HG02852 (cell line): ENCODE measurements at regions not wholly inside any gene's neighbourhood (a gene's known extent, or its start where the extent isn't known, plus 50 kb on each side); places are given as distances from the start of the nearest gene placed in this dataset.
"Not testable (repeated sequence)": the region's sequence is repeated elsewhere in the genome, so short reads cannot be mapped to it uniquely, and the experiment has no call there.

Experiments used
- ATAC-seq: cut with Tn5 transposase; IDR thresholded peaks from one replicate; pipeline ENCODE4 v1.9.1; 2021; ENCODE audit warnings: mild to moderate bottlenecking, moderate library complexity; ENCODE audit not compliant: unreplicated experiment

DNA sequence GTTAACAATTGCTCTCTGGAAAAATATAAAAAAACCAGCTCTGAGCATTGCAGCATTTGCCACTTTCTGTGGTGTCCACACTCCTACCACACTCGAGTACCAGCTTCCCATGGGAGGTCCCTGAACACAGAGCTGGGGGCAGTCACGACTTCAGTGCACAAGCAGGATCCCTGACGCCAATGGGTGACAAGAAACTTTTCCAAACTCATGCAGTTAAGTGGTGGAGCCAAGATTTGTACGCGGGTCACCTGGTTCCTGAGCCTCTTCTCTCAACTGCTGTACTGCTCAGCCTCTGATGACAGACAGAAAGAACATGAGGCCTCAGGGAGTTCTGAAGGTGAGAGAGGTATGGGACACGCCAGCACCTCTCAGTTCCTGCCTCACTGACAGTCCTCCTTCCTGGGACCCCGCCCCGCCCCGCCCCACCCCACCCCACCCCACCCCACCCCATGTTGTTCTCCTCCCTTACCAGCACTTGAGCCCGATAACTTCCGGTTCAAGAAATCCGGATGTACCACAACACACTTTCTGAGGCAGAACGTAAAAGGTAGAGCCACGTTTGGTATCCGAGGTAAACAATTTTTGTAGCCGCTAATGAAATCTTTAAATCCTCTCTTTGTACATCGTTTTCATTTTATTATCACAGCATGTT is 287.6 kb downstream of the MYCN start:
- ATAC-seq, result no peak

DNA sequence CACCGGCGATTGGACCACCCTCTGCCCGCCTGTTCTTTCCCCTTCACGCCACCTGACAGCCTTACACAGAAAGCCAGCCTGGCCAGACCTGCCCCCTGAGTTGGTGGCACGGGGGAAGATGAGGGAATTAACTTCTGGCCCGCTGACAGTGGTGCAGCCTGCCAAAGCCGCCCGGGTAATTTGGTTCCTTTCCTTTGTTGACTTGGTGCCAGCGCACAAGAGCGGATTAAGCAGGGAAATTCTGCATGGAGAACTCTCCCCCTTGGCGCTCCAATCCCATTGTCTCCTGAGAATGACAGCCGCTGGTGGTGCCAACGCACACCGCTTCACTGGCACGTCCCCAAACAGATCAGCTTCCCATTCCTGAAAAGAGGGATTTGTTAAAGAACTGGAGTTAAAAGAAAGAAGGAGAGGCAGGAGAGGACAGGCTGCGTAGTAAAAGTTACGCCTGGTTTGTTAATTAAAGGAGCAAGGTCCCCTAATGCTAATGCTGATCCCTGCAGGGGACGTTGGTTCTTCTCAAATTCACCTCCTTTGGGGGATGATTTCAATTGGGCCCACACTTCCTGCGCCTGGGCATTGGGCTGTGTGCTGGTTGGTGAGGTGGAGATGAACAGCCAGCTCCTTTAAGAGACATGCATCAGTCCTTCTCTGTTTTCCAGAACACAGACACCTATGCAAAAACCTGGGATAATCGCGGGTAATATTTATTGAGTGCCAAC is 286.8 kb downstream of the MYCN start:
- ATAC-seq, result no peak

DNA sequence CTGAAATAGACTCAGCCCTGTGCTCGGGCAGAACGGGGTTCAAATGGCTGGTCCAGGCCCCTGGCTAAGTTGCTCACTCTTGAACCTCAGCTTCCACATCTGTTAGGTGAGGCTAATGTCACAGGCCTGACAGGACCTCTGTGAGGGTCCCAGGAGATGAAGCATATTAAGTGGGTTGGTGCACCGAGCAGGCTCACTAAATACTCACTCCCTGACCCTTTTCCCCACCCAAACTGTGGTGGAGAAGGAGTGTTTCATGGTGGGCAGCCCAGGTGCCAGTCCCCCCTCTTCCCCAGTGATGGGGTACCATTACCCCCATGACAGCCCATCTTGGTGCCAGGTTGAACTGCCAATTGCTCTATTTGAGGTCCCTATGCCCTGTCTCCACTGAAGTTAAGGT is 286.0 kb downstream of the MYCN start:
- no peak for ATAC-seq

DNA sequence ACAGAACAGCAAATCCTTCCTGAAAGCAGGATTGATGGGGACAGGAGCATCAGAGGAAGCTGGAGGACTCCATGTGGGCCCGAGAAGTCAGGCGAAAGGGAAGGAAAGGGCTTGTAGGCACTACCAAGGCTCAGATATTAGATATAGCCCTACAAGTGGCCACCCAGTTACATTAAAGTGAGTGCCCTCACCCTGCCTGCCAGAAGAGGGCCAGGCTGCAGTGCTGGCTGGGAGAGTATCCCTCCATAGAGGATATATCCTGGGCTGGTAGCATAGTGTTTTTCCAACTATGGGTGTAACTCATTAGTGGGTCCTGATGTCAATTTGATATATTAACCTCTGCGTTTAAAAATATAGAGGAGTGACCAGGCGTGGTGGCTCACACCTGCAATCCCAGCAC is 285.2 kb downstream of the MYCN start:
- no peak for ATAC-seq

DNA sequence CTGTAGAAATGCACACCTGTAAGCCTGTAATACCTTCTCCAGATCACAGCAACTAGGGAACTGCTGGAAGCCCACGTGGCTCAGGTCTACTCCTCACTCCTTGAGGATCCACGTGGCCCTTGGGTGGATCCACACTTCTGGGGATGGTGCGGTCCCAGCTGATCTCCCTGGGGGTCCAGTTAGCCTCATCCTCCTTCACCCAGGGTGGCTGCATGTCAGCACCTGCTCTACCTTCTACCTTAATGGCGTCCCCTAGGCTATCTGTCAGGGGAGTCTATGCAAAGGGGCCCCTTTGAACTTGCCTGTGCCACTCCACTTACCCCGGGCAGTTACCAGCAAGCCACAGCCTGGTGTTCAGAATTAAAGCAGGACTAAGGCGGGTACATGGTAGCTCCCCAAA is 284.7 kb downstream of the MYCN start:
- no peak for ATAC-seq

DNA sequence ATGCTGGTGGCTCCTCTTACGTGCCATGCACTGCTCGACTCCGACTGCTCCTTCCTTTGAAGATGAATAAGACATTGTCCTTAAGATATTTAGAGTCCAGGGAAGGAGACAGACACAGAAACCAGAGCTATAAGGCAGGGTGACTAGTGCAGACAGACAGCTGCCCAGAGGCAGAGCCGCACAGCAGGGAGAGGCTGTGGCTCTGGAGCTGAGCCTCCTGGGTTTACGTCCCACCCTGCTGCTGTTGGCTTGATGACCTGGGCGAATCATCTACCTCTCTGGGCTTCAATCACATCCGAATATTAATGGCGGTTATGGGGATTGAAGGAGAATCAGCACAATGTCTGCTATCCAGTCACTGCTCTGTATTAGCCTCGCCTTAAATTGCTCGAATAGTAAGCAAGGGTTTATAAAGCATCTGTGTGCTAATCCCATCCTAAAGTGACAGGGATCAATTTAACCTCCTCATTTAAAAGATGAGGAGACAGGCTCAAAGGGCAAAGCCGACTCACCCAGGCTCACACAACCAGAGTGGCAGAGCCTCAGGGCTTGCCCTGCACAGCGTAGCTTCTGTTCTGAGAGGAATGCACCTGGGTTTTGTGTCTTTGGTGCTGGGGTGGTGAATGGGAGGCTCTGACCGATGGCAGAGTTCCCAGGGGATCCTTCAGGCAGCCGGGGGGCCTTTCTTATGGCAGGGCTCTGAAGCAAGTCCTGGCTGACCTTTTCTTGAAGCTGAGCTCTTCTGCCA is 284.1 kb downstream of the MYCN start:
- no peak for ATAC-seq

DNA sequence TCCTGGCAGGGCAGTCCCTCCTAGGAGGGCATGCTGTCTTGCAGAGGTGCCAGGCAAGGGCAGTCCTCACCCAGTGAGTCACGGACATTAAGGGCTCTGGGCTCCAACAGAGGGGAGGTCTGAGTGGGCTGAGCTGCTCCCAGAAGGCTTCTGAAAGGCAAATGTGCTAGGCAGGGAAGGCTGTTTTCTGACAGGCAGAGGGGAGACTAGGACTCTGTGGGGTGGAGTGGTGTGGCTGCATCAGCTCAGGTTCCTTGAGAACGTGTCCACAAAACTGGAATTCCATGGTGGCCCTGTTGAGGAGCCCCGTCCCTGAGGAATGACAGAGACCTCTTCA is 283.5 kb downstream of the MYCN start:
- ATAC-seq, result no peak

DNA sequence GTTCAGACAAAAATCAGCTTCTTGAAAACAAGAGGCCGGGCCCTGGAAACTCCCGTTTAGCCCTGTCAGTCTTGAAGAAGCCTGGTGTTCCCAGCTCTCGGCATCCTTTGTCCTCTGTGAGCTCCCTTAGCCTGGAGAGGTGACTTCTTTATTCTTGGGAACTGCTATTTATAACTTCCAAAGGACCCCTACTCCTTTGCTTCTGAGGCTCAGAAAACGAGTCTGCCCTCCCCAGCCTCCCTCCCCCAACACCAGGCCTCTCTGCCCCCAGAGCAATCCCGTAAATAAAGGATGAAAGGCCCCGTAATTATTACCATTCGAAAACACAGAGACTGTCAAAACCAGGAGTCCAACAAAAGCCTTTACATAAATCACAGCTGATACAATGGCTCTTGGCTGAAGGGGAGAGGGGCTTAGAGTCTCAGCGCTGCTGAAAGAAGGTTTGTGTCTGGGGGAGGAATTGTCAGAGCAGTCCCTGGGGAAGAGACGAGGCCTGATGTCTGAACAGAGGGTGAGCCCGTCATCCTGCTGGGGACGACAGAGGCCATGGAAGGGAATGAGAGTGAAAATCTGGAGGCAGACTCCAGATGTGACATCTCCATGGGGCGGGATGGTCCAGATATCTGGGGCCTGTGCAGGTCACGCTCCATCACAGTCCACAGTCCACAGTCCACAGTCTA is 283.0 kb downstream of the MYCN start:
- no peak for ATAC-seq

DNA sequence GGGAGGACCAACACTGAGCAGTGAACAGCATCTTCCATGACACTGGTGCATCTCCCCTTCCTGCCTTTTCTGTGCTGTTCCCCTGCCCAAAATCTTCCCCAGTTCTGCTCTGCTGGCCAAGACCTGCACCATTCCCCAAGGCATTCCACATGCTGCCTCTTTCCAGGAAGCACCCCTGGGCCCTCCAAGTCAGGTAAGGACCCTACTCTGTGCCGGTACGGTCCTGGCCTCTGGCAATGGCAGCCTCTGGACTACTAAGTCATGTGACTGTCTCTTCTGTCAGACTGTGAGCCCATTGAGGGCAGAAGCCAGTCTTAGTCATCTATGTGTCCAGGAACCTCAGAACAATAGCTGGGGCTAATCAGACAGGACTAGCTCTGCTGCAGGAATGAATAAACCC is 282.0 kb downstream of the MYCN start:
- ATAC-seq, result no peak

DNA sequence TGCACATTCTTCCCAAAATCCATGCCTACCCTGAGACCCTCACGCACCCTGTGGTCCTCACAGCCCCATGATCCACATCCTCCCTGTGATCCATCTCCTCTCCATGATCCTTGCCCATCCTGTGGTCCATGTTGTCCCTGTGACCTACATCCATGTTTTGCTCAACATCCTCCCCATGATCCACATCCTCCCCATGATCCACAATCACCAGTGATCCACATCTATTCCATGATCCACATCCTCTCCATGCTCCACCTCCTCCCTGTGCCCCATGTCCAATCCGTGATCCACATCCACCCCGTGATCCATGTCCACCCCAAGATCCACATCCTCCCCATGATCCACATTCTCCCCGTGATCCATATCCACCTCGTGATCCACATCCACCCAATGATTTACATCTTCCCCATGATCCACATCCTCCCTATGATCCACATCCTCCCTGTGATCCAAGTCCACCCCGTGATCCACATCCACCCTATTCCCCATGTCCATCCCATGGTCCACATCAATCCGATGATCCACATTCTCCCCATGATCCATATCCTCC is 281.2 kb downstream of the MYCN start:
- no peak for ATAC-seq

DNA sequence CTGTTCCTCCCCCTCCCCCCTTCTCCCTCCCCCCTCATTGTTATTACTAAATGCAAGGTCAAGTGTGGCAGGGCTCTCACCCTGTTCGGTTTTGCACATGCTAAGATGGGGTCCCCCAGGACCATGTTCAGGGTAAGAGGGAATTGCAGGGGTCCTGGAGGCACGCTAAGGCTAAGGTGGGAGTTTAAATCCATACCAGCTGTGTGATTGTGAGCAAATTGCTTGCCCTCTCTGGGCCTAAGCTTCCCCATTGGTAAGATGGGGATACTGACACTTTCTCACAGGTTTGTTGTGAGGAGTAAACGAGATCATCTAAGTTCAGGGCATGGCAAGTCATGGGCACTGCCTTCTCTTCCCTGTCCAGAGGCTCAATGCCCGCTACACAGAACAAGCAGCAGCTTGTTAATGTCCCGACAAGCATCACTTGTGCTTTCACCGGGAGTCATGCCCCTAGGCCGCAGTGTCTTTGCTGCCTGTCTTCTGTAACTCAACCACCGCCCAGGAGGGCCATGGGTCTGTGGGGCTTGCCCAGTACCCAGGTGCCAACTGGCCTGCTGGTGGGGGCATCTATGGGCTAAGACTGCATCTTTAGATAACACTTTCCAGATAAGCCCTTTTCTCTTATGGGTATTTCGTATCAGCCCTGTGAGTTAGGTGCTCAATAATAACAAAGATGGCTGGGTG is 279.1 kb downstream of the MYCN start:
- ATAC-seq, result no peak

DNA sequence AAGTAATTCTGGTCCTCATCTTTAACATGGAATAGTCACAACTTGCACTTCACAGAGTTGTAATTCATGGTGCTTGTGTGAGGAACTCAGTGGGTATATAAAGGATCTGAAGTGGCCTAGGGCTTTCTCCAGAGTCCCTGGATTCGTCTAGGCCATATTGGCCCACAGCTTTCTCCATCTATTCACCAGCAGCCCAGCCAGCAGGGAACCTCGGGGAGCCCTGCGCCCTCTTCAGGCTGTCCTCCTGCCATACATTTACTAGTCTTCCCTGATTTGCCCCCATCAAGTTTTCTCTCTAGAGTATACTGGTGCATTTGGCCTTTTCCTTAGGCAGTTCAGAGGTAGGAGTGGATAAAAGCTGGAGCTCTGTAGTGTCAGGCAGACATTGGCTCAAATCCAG is 278.3 kb downstream of the MYCN start:
- ATAC-seq, result no peak

DNA sequence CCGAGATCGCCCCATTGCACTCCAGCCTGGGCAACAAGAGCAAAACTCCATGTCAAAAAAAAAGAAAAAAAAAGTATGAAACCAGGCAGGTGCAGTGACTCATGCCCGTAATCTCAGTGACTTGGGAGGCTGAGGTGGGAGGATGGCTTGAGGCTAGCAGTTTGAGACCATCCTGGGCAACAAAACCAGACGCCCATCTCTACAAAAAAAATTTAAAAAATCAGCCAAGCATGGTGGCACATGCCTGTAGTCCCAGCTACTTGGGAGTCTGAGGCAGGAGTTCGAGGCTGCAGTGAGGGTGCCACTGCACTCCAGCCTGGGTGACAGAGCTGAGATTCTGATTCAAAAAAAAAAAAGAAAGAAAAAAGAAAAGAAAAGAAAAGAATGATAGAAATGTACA is 277.8 kb downstream of the MYCN start:
- no peak for ATAC-seq

DNA sequence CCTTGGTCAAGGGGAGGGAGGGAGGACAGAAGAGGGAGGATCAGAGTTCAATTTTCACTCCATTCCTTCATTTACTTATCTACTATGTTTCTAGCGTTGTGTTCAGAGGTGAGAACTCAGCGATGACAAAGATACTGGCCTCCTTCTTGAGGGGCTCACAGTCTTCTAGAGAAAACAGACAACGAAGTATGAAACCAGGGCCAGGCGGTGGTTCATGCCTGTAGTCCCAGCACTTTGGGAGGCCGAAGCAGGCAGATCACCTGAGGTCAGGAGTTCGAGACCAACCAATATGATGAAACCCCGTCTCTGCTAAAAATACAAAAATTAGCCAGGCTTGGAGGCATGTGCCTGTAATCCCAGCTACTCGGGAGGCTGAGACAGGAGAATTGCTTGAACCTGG is 277.4 kb downstream of the MYCN start:
- ATAC-seq, result not testable (repeated sequence)

DNA sequence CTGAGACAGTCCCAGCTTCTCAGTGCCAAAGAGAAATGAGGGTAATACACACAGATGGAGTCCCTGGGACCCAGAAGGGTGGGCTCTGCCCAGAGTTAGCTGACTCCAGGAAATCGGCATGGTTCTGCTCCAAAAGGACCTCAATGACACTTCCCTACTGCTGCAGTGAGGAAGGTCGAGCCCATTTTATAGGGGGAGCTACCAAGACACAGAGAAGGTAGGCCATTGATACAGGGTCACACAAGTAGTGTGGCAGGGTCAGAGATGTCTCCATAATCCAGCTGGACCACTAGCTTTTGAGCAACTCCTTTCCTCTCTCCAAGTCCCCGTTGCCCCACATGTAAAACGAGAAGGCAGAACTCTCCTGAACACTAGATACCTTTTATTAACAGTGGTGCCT is 276.9 kb downstream of the MYCN start:
- ATAC-seq, result no peak

DNA sequence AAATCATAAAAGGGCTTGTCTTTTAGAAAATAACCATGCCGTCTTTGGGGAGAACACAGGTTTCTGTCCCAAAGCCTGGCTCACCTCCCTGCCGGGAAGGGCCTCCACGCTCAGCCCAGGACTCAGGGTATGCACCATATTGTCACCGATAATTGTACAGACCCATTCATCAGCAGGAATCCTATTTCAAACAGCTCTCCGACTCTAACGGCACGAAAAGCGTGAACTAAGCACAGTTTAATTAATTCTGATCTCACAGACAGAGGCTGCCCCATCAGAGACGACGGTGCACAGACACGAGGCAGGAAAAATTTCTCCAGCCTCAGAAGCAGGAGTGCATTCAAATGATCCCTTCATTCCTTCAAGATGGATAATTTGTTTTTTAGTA is 276.2 kb downstream of the MYCN start:
- no peak for ATAC-seq

DNA sequence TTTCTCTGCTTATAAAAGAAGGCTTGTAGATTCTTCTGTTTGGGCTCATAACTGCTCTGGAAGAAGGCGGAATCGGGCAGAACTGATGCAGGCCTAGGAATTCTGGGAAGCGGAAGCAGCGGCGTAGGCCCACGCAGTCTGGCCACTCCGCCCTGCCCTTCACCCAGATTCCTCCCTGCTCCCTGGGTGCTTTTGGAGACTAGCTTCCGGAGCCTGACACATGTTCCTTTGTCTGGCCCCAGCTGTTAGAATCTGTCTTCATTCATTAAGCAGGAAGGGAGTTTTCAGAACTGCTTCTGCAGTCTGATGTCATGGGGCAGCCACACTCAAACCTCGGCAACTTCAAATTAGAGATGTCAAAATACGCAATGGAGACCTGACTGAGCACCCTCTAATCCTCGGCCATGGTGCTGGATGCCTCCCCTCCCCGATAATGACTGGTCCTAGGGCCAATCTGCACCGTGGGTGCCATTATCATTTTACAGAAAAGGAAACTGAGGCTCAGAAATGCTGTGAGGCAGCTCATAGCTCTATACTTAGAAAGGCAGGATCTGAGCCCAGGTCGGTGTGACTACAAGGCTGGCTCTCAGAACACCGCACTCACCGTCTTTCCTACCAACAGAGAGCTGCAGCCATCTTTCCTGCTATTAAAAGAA is 275.7 kb downstream of the MYCN start:
- no peak for ATAC-seq

DNA sequence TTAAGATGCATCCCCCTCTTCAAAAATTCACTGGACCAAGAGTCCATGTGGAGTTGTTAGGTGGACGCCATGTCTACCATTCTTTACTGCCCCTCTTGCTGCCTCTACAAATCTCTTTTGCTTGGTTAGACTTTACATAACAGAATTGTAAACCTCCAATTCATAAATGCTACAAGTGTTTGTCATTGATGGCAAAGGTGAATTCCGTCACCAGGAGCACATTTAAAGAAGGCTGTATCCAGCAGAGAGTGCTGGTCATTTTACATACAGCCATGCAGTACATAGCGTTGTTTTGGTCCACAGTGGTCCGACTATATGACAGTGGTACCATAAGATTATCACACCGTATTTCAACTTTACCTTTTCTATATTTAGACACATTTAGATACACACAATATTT is 274.5 kb downstream of the MYCN start:
- ATAC-seq, result no peak

DNA sequence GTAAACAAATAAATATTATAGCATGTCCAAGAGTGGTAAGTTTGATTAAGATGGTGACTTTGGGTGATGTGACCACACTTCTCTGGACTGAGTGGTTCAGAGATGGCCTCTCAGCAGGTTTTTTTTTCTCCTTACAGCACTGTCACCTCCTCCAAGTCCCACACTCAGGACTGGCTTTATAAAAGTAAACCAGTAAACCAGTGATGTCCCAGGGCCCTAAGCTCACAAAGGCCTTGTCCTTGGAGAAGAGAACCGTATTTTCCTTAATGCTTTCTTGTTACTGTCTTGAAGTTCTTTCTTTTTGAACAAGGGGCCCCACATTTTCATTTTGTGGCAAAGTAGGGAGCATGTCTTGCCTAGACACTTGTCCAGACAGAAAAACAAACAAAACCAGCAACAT is 274.0 kb downstream of the MYCN start:
- ATAC-seq, result no peak

DNA sequence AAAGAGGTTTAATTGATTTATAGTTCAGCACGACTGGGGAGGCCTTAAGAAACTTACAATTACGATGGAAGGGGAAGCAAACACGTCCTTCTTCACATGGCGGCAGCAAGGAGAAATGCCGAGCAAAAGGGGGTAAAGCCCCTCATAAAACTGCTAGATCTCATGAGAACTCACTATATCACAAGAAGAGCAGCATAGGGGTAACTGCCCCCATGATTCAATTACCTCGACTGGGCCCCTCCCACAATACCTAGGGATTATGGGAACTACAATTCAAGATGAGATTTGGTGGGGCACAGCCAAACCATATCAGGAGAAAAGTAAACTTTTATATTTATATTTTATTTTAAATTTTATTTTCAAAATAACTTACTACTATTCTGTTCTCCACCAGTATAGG is 272.0 kb downstream of the MYCN start:
- no peak for ATAC-seq
